Mucosa of gallbladder (tissue), 1 donor: ENCODE measurements at regions not wholly inside any gene's neighbourhood (a gene's known extent, or its start where the extent isn't known, plus 50 kb on each side); places are given as distances from the start of the nearest gene placed in this dataset.

ENCODE experiments used
- DNase-seq: peaks from one replicate; pipeline ENCODE4 v3.0.0-alpha.2; 2020; ENCODE audit warnings: low spot score
- donor health status: DM: no; HTN: no; CAD: no.

DNA sequence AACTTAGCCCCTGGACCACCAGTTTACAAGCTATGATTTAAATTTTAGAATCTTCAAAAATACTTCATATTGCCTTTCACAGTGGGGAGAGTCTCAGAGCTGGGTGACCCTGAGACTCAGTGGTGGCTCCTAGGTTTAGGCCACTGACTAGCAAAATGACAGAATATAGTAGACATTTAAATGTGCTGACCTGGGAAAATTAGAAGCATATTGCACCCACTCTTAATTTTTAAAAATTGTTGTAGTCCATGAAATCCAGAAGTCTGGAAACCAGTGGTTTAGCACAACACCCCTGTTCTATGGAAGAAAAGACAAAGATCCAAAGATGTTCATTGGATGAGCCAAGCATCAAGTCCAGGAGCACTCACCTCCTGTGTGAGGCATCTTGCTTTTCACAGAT, 75.0 kb upstream of the PAPPA start:
- no peak for DNase-seq

DNA sequence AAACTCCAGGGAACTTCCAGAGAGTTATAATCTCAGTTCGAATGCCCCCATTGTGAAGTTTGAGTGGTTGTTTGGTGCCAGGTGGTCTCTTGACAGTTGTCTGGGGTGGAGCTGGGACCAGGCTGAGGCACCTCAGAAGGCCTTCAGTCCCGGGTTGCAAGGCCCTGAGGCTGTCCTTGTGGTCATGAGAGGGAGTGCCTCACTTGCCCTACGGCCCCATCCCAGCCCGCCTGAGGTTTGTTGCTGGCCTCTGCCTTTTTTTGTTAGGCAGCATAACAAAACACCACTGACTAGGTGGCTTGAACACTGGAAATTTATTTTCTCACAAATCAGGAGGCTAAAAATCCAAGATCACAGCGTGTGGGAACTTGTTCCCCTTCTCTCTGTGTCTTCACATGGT, 73.0 kb upstream of the PAPPA start:
- no peak for DNase-seq

DNA sequence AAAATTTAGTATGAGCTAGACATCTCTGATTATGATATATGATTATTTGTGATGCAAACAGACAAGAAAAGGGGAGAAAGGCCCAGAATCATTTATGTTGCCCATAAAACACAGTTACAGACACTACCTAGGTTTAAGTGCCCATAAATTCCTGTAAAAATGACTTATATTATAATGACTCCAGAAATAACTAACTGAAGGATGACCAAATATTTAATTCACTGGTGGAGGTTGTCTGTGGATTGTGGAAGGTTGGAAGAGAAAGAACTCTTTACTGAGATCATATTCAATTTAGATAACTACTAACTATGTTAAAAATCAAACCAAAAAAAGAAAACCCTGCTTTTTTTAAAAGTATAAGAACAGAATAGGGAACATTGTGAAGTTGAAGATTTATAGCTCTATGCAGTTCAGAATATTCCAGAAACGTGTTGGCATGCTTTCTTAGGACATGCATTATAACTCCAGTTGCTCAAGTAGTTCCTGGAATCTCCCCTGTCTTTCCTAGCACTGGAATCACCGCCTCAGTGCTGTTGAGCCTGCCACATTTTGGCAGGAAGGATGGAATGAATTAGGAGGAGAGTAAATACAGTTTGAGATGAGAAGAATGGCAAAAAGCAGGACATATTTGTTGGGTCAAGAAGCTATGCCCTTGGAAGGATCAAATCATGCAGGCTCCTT, 72.0 kb upstream of the PAPPA start:
- DNase-seq, result no peak

DNA sequence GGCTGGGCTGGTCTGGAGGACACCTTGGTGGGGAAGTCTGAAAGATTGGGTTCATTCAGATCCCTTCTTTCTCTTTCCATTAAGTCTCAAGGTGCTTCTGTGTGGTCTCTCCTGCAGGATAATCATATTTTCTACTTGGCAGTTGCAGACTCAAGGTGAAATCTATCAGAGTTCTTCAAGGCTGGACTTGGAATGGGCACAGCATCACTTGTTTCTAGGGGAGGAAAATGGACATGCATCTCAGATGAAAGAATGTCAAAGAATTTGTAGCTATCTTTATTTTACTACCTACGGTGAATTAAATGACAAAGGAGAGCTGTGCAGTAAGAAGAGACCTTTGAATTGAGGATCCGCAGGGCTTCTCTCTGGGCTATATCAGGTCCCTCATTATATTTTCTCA, 69.8 kb upstream of the PAPPA start:
- no peak for DNase-seq

DNA sequence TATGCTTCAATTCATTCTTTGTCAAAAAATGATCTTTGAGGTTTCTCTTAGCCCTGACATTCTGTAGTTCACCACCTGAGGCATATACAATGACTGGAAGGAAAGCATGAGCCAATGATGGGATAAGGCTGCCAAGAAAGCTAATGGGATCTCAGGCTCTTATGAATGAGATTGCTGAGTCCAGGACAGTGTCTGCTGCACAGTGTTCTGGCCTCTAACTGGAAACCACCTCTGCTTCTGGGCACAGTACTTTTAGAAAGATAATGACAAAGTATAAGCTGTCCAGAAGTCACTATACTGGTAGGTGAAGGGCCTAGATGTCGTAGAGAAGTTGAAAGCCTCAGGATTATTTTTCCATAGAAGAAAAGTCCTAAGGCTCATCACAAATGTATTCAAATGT, 69.1 kb upstream of the PAPPA start:
- no peak for DNase-seq

DNA sequence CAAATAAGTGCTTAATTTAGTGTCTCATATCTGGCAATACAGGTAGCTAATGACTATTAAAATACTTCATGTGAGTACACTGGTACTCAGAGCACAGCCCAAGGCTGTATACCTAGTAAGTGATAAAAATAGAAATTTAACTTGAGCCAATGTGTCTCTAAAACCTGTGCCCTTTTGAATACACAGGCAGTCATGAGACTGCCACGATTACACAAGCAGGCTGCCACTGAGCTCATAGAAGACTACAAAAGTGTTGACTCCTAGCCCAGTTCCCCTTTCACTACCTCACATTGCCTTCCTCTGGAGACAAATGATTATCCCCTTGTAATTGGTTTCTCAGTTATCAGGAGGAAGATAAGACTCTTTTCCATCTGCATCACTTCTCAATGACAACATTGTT, 66.3 kb upstream of the PAPPA start:
- peak; percentile 13 for DNase-seq

DNA sequence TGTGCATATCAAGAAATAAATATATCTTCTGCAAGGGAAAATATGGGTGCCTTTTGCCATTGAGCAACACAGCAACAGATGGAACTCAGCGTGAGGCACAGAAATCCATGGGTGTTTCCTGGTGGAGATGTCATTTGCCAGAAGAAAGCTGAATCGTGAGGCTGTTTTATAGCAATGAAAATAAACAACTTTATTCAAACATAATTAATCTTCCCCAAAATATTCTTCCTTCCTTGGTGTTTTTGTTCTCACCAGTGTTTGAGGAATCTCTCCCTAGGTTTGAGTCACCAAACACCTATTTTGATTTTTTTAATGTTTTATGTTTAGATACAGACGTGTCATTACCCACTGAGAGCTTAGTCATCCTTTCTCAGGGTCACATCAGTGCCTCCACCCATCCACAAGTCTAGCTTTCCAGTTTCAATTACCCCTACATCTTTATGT, 65.8 kb upstream of the PAPPA start:
- DNase-seq, result no peak

DNA sequence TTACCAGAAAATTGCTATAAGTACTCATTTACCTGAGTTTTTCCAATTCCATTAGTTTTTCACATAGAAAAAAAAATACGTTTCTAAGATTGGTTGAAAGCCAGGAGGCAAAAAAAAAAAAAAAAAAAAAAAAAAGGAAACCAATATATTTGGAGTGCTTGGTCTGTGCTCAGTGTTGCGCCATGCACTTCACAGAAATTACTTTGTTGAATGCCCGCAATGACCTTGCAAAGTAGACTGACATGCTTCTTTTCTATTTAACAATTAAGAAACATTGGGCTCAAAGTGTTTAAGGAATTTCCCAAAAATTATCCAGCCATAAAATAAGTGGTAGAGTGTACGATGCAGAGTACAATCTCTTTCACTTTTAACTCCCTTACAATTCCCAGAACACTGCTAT, 65.2 kb upstream of the PAPPA start:
- no peak for DNase-seq

DNA sequence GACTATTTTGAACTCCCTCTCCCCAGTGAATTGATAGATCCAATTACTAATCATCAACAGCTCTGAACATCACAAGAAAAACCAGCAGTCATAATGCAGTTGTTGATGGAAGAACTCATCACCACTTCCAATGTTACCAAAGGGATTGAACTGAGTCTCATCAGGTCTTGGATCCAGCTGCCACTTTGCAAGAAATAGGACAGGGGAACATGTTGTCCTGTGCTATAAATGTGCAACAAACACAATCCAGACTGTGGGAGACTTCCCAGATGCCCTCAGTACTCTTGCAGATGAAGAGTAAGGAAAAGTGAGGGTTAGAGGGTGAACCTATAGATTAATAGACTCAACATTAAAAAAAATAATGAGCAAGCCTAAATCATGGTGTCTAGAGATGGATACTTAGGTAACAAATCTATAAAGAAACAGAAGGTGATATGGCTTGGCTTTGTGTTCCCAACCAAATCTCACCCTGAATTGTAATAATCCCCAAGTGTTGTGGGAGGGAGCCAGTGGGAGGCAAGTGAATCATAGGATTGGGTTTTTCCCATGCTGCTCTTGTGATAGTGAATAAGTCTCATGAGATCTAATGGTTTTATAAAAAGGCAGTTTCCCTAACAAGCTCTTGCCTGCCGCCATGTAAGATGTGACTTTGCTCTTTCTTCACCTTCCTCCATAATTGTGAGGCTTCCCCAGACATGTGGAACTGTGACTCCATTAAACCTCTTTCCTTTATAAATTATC, 63.4 kb upstream of the PAPPA start:
- DNase-seq, result no peak

DNA sequence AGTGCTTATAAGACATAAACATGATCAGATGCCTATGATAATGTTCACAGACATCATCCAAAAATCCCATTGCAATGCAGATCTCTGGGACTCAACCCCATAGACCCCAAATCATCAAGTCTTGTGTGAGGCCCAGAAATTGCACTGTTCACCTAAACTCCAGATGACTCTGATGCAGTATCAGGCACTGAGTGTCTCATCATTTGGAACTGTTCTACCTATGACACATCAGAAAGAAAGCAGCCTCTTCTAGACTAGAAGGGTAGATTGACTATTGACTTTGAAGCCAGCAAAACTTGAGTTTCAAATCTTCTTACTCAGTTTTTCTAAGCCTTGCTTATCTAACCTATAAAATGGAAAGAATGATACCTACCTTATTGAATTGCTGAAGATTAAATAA, 58.7 kb upstream of the PAPPA start:
- DNase-seq, result no peak

DNA sequence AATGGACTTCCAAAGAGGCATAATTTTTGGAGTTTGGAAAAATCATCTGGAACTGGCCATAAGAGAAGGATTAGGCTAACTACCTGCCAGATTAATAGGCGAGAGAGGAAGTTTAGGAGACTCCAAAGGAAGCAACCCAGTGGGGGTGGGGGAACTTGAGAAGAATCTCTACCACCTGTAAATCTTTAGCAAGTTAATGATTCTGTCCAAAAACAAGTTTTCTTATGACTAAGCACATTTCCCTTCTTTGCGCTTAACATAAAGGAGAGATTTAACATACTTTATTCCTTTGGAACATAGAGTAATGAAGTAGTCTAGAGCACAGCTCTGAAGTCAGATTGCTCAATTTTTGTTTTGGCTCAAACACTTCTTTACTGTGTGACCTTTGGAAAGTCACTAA, 58.2 kb upstream of the PAPPA start:
- no peak for DNase-seq

DNA sequence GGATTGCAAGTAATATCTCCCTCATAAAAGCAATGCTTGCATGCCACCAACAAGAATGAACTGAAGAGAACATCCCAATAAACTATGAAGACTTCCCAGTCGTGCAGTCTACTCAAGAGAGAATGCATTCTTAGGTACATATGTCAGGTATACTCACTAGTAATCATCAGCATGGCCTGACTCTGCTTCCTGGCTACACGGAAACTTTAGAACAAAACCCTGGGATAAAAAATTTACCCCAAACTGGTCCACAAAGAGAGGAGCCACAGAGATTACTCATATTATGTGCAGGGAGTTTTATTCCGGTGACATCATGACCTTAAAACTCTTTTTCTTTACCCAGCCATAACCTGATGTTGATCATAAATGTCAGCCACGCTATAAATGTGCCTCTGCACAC, 57.5 kb upstream of the PAPPA start:
- no peak for DNase-seq

DNA sequence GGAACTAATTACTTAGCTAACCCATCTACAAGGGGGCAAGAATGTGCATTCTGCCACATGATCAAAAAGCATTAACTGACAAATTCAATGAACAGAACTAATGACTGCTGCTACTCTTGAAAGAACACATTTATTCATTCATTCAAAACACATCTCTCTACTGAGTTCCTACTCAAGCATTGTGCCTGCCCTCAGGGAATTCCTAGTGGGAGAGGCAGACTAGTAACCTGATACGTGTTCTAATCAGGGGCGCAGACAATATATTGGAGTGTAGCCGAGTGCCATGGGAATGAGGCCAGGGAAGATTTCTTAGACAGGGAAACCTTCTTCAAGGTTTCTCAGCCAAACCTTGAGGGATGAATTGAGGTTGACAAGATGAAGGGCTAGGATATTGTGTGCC, 56.7 kb upstream of the PAPPA start:
- no peak for DNase-seq

DNA sequence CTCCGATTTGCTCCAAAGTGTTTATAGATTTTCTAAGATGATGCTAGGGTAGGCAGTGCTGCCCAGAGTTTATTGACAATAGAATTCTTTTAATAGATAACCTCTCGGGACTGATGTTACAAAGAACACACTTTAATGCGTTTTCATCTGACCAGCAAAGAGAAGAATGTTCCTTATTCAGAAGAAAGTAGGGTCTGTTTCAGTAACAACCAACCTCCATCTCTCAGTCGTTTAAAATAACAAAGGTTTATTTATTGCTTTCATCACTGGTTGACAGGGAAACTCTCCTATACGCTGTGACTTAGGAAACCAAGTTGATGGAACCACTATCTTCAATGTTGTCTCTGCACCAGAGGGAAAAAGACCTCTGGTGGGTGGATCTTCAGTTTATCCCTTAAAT, 55.1 kb upstream of the PAPPA start:
- DNase-seq, result no peak

DNA sequence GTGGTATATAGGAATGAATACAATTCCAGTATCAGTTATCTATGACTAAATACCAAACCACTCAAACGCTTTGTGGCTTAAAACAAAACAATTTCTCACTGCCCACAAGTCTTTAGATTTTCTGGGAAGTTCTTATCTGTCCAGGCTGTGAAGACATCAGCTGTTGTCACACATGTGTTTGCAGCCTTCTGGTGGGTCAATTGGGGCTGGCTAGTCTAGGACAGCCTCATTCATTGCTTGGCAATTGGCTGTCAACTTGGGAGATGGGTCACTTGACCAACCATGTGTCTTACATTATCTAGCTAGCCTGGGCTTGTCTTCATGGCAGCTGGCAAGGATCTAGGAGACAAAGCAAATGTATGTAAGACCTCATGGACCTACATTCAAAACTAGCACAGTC, 53.8 kb upstream of the PAPPA start:
- no peak for DNase-seq

DNA sequence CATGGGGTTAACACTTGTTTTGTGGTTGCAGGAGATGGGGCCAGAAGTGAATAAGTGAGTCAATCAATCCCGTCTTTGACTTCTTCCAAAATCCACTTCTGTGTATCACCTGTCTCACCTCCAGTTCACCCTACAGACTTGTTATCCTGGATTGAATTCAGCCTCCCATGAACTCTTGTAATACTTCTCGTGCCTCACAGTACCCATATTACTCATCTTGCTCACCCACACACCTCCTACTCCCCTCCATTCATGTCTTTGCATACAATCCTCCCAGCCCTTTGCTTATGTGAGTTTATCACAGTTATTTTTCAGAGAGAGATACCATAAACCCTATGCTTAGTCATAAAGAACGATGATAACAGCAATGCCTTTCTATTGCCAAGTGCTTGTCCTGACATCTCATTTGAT, 52.9 kb upstream of the PAPPA start:
- DNase-seq, result no peak

DNA sequence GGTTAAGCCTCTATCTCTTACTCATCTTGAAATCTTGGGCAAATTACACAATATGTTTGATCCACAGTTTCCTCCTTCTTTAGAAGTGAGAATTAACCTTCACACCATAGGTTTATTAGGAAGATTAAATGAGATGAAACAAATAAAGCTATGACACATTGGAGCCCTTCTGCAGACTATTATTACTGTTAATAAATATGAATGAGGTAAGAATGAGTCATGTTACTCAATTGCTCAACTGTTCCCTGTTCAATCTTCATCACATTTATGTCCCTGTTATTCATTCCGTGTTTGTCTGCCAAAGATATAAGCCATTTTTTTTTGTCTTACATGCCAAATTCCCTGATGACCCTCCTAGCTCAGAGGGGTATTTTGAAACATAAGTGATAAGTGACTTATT, 52.1 kb upstream of the PAPPA start:
- no peak for DNase-seq

DNA sequence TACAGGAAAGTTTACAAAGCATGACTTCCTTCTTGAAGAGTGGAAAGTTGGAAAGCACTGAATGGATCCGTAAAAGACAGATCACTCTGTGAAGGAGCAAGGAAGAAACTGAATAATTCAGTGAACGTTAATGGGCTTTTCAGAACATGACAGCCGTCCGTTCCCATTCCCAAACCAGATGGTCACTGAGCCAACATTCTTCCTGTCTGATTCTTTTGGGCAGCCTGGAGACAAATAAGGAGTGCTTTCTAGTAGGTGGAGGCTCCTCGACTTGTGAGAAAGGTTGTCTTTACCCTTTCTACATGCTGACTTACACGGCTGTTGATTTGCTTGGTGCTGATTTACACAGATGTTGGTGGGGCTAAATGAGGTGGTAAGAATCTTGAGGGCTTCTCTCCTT, 51.0 kb upstream of the PAPPA start:
- no peak for DNase-seq
